ENCODE measurements at regions not wholly inside any gene's neighbourhood (a gene's known extent, or its start where the extent isn't known, plus 50 kb on each side); places are given as distances from the start of the nearest gene placed in this dataset.
"Not testable (repeated sequence)": the region's sequence is repeated elsewhere in the genome, so short reads cannot be mapped to it uniquely, and the experiment has no call there.

GRCh38 chr4:75340561-75340960 lies 173.6 kb downstream of the RCHY1 start:
- H3K9me3 ChIP-seq (replicated peaks), result peaks cover 15% of the 10 kb centered on the region
- no peaks in the 10 kb centered on the region for H3K36me3 ChIP-seq
- intact Hi-C loops (cut with micrococcal nuclease), result no loop called here
- DNase-seq, result no peak
- H3K4me3 ChIP-seq, result no peak overlapping the region
- H3K27ac ChIP-seq (replicated peaks), result no peak overlapping the region
- no peak for TF ChIP-seq CTCF (IDR thresholded peaks at IDR 0.05; ENCODE audit: borderline replicate concordance)
- H3K4me1 ChIP-seq, result no peaks in the 10 kb centered on the region
- H3K27me3 ChIP-seq (ENCODE audit: low read depth), result no peaks in the 10 kb centered on the region

GRCh38 chr4:75338352-75338880 lies 175.8 kb downstream of the RCHY1 start:
- Histone ChIP-seq H3K4me3 (no peak overlapping the region), H3K27me3 (ENCODE audit: low read depth) (no peaks in the 10 kb centered on the region), H3K27ac (replicated peaks) (no peak overlapping the region), H3K4me1 (no peaks in the 10 kb centered on the region), H3K9me3 (replicated peaks) (peaks cover 31% of the 10 kb centered on the region), H3K36me3 (no peaks in the 10 kb centered on the region)
- DNase-seq, result no peak
- intact Hi-C loops (cut with micrococcal nuclease), result no loop called here
- no peak for TF ChIP-seq CTCF (IDR thresholded peaks at IDR 0.05; ENCODE audit: borderline replicate concordance)

DNA sequence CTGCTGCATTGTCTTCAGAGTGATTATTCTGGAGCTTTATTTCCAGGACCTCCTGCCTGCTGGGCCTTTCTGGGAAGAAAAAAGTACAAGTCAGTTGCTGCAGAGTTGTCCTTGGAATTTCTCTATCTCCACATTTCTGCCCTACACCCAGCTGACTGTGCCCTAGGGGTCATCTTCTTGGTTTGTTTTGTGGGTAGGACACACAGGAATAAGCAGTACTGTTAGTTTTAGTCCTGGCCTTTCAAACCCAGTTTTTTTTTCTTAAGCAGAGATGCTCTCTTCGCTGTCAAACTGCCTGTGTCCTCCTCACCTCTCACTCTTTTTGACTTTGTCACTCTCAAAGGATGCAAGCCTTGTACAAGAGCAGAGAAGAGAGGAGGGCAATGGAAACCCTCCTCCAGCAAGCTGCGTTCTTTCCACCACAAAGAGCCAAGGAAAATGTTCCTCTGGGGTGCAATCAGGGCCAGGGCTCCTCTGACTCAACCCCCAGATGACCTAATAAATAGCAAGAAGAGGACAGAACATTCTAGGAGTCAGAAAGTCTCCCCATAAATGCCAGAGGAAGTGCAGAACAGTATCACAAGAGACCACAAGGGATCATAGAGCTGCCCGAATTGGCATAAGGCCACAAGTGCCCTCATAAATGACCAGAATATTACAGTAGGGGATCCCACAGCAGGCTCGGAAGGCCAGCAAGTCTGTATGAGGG lies 186.2 kb downstream of the RCHY1 start:
- no peak for DNase-seq
- Histone ChIP-seq H3K36me3 (no peaks in the 10 kb centered on the region), H3K4me1 (peaks cover 15% of the 10 kb centered on the region), H3K27me3 (ENCODE audit: low read depth) (peaks cover 7% of the 10 kb centered on the region), H3K9me3 (replicated peaks) (peaks cover 16% of the 10 kb centered on the region), H3K27ac (replicated peaks) (peak overlapping the region; percentile 57), H3K4me3 (no peak overlapping the region)
- intact Hi-C loops (cut with micrococcal nuclease), result no loop called here
- TF ChIP-seq CTCF (IDR thresholded peaks at IDR 0.05; ENCODE audit: borderline replicate concordance), result peak; percentile 9

- no peak for TF ChIP-seq CTCF (IDR thresholded peaks at IDR 0.05; ENCODE audit: borderline replicate concordance)
- no peak overlapping the region for H3K4me3 ChIP-seq
- peak overlapping the region; percentile 49 for H3K27ac ChIP-seq (replicated peaks)
- DNase-seq, result no peak
- H3K4me1 ChIP-seq, result peaks cover 15% of the 10 kb centered on the region
- no peaks in the 10 kb centered on the region for H3K9me3 ChIP-seq (replicated peaks)
- intact Hi-C loops (cut with micrococcal nuclease), result no loop called here
- H3K36me3 ChIP-seq, result no peaks in the 10 kb centered on the region
- peaks cover 7% of the 10 kb centered on the region for H3K27me3 ChIP-seq (ENCODE audit: low read depth)
These were observed 188.8 kb downstream of the RCHY1 start for GRCh38 chr4:75325318-75325979.

GRCh38 chr4:75321484-75321883 lies 192.7 kb downstream of the RCHY1 start:
- intact Hi-C loops (cut with micrococcal nuclease), result no loop called here

DNA sequence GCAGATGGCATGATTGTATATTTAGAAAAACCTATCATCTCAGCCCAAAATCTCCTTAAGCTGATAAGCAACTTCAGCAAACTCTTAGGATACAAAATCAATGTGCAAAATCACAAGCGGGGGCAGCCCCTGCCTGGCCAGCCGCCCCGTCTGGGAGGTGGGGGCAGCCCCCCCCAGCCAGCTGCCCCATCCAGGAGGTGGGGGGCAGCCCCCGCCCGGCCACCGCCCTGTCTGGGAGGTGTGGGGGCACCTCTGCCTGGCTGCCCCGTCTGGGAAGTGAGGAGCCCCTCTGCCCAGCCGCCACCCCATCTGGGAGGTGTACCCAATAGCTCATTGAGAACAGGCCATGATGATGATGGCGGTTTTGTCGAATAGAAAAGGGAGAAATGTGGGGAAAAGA lies 196.6 kb downstream of the RCHY1 start:
- H3K9me3 ChIP-seq (replicated peaks), result peaks cover 44% of the 10 kb centered on the region

More at GRCh38 chr4:75321484-75321883, 192.7 kb downstream of the RCHY1 start:
- Histone ChIP-seq H3K9me3 (replicated peaks) (peaks cover 21% of the 10 kb centered on the region), H3K4me1 (peaks cover 9% of the 10 kb centered on the region), H3K36me3 (no peaks in the 10 kb centered on the region), H3K4me3 (no peak overlapping the region), H3K27me3 (ENCODE audit: low read depth) (no peaks in the 10 kb centered on the region), H3K27ac (replicated peaks) (no peak overlapping the region)
- no peak for TF ChIP-seq CTCF (IDR thresholded peaks at IDR 0.05; ENCODE audit: borderline replicate concordance)
- DNase-seq, result no peak

More for the DNA sequence above, 196.6 kb downstream of the RCHY1 start:
- H3K36me3 ChIP-seq; DNase-seq; H3K4me3 ChIP-seq; H3K27ac ChIP-seq (replicated peaks); H3K27me3 ChIP-seq (ENCODE audit: low read depth); H3K4me1 ChIP-seq; intact Hi-C loops (cut with micrococcal nuclease): not testable (repeated sequence)

Data from left ventricle myocardium inferior (tissue), 1 donor.